Neural progenitor cell (in vitro differentiated cells): ENCODE measurements at regions not wholly inside any gene's neighbourhood (a gene's known extent, or its start where the extent isn't known, plus 50 kb on each side); places are given as distances from the start of the nearest gene placed in this dataset.

Experiments
- DNase-seq: peaks from one replicate; pipeline ENCODE4 v3.0.0-alpha.2; 2016; ENCODE audit warnings: low spot score
- H2AFZ ChIP-seq: fragments of 200-600 bp; sonication (generic); replicated peaks from 2 replicates; pipeline ENCODE4 v1.6.1; 2016; ENCODE audit warnings: antibody characterized with exemption
- H3F3A ChIP-seq: fragments of 200-600 bp; sonication (generic); 2 replicates; pipeline ENCODE4 v1.6.1; 2016; ENCODE audit warnings: antibody characterized with exemption, low read depth
- H3K27ac ChIP-seq: fragments of 200-600 bp; sonication (generic); 2 replicates; pipeline ENCODE4 v1.5.1; 2016; ENCODE audit warnings: mild to moderate bottlenecking
- H3K27me3 ChIP-seq: fragments of 200-600 bp; sonication (generic); 2 replicates; pipeline ENCODE4 v1.6.1; 2016; ENCODE audit warnings: mild to moderate bottlenecking, moderate library complexity
- H3K36me3 ChIP-seq: fragments of 200-600 bp; sonication (generic); 2 replicates; pipeline ENCODE4 v1.5.1; 2016
- H3K4me1 ChIP-seq: fragments of 200-600 bp; sonication (generic); 2 replicates; pipeline ENCODE4 v1.6.1; 2016; ENCODE audit warnings: mixed run types
- H3K4me2 ChIP-seq: fragments of 200-600 bp; sonication (generic); 2 replicates; pipeline ENCODE4 v1.6.1; 2016
- H3K4me3 ChIP-seq: fragments of 200-600 bp; sonication (generic); 2 replicates; pipeline ENCODE4 v1.5.1; 2016
- H3K79me2 ChIP-seq: fragments of 200-600 bp; sonication (generic); 2 replicates; pipeline ENCODE4 v1.6.1; 2016; ENCODE audit warnings: low read depth
- H3K9ac ChIP-seq: fragments of 200-600 bp; sonication (generic); 2 replicates; pipeline ENCODE4 v1.6.1; 2016
- H3K9me3 ChIP-seq: fragments of 200-600 bp; sonication (generic); 2 replicates; pipeline ENCODE4 v1.5.1; 2016; ENCODE audit warnings: low read depth
- H4K20me1 ChIP-seq: fragments of 200-600 bp; sonication (generic); 2 replicates; pipeline ENCODE4 v1.6.1; 2016; ENCODE audit warnings: low read depth
- H3K27ac Mint-ChIP-seq: 3 replicates; pipeline ENCODE4 v1.8.0; 2021; ENCODE audit warnings: mixed read lengths
- H3K27me3 Mint-ChIP-seq: 2 replicates; pipeline ENCODE4 v1.8.0; 2022; ENCODE audit warnings: low read depth, mild to moderate bottlenecking, inconsistent platforms, moderate library complexity, mixed read lengths; ENCODE audit not compliant: insufficient read depth
- H3K36me3 Mint-ChIP-seq: 3 replicates; pipeline ENCODE4 v1.8.0; 2021; ENCODE audit warnings: mixed read lengths
- H3K4me1 Mint-ChIP-seq: 3 replicates; pipeline ENCODE4 v1.8.0; 2021; ENCODE audit warnings: mixed read lengths
- H3K4me3 Mint-ChIP-seq: 3 replicates; pipeline ENCODE4 v1.8.0; 2021; ENCODE audit warnings: mild to moderate bottlenecking, moderate library complexity, mixed read lengths
- H3K9me3 Mint-ChIP-seq: 3 replicates; pipeline ENCODE4 v1.8.0; 2020; ENCODE audit warnings: mixed read lengths
- EZH2 ChIP-seq: fragments of 200-600 bp; sonication (generic); IDR thresholded peaks from 2 replicates; pipeline ENCODE4 v1.6.1; 2017; ENCODE audit warnings: antibody characterized with exemption, mild to moderate bottlenecking, moderate library complexity
- EZH2phosphoT487 ChIP-seq: fragments of 200-600 bp; sonication (generic); IDR thresholded peaks from 2 replicates; pipeline ENCODE4 v1.6.1; 2017; ENCODE audit warnings: antibody characterized with exemption
- TF ChIP-seq, protein P1 (sequence below): fragments of 200-600 bp; sonication (generic); IDR thresholded peaks from 2 replicates; pipeline ENCODE4 v1.5.1; 2017; ENCODE audit warnings: antibody characterized with exemption, mild to moderate bottlenecking

DNA sequence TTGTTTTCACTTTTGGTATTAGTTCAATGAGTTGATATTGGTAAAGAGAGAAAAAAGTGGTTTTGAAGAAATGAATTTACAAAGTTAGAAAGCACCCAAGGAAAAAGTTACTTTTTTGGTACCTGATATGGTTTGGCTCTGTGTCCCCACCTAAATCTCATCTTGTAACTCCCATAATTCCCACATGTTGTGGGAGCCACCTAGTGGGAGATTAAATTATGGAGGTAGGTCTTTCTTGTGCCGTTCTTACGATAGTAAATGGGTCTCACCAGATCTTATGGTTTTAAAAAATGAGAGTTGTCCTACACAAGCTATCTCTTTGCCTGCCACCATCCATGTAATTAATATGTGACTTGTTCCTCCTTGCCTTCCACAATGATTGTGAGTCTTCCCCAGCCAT is 965.6 kb upstream of the NRXN1 start:
- Mint-ChIP-seq H3K27me3 (peaks cover 2% of the 10 kb centered on the region), H3K4me3 (no peak overlapping the region), H3K4me1 (no peaks in the 10 kb centered on the region), H3K36me3 (no peaks in the 10 kb centered on the region), H3K9me3 (no peaks in the 10 kb centered on the region), H3K27ac (no peak overlapping the region)
- H3K9ac ChIP-seq, result no peak overlapping the region
- no peak overlapping the region for H3K27ac ChIP-seq
- TF ChIP-seq, protein P1, sequence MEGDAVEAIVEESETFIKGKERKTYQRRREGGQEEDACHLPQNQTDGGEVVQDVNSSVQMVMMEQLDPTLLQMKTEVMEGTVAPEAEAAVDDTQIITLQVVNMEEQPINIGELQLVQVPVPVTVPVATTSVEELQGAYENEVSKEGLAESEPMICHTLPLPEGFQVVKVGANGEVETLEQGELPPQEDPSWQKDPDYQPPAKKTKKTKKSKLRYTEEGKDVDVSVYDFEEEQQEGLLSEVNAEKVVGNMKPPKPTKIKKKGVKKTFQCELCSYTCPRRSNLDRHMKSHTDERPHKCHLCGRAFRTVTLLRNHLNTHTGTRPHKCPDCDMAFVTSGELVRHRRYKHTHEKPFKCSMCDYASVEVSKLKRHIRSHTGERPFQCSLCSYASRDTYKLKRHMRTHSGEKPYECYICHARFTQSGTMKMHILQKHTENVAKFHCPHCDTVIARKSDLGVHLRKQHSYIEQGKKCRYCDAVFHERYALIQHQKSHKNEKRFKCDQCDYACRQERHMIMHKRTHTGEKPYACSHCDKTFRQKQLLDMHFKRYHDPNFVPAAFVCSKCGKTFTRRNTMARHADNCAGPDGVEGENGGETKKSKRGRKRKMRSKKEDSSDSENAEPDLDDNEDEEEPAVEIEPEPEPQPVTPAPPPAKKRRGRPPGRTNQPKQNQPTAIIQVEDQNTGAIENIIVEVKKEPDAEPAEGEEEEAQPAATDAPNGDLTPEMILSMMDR, result no peak
- TF ChIP-seq EZH2 (no peak), EZH2phosphoT487 (no peak)
- H3K4me3 ChIP-seq, result no peak overlapping the region
- H2AFZ ChIP-seq, result no peak overlapping the region
- H3F3A ChIP-seq, result no peaks in the 10 kb centered on the region
- H3K4me2 ChIP-seq, result no peak overlapping the region
- no peaks in the 10 kb centered on the region for H3K79me2 ChIP-seq
- no peaks in the 10 kb centered on the region for H3K27me3 ChIP-seq
- no peaks in the 10 kb centered on the region for H3K36me3 ChIP-seq
- no peak for DNase-seq
- no peaks in the 10 kb centered on the region for H4K20me1 ChIP-seq
- H3K4me1 ChIP-seq, result no peaks in the 10 kb centered on the region
- H3K9me3 ChIP-seq, result no peaks in the 10 kb centered on the region

GRCh38 chr2:51995293-51995692 is 963.4 kb upstream of the NRXN1 start:
- Histone ChIP-seq H3K4me2 (no peak overlapping the region), H3K27ac (no peak overlapping the region), H3K4me1 (no peaks in the 10 kb centered on the region), H3K79me2 (no peaks in the 10 kb centered on the region), H3K36me3 (no peaks in the 10 kb centered on the region), H4K20me1 (no peaks in the 10 kb centered on the region), H3K9me3 (no peaks in the 10 kb centered on the region), H2AFZ (no peak overlapping the region), H3K9ac (no peak overlapping the region), H3K4me3 (no peak overlapping the region), H3F3A (no peaks in the 10 kb centered on the region), H3K27me3 (no peaks in the 10 kb centered on the region)
- no peak for TF ChIP-seq EZH2
- no peak for TF ChIP-seq EZH2phosphoT487
- TF ChIP-seq, protein P1, result no peak
- no peaks in the 10 kb centered on the region for H3K9me3 Mint-ChIP-seq
- H3K27me3 Mint-ChIP-seq, result peaks cover 2% of the 10 kb centered on the region
- H3K4me3 Mint-ChIP-seq, result no peak overlapping the region
- no peaks in the 10 kb centered on the region for H3K36me3 Mint-ChIP-seq
- no peak for DNase-seq
- H3K4me1 Mint-ChIP-seq, result no peaks in the 10 kb centered on the region
- H3K27ac Mint-ChIP-seq, result no peak overlapping the region

DNA sequence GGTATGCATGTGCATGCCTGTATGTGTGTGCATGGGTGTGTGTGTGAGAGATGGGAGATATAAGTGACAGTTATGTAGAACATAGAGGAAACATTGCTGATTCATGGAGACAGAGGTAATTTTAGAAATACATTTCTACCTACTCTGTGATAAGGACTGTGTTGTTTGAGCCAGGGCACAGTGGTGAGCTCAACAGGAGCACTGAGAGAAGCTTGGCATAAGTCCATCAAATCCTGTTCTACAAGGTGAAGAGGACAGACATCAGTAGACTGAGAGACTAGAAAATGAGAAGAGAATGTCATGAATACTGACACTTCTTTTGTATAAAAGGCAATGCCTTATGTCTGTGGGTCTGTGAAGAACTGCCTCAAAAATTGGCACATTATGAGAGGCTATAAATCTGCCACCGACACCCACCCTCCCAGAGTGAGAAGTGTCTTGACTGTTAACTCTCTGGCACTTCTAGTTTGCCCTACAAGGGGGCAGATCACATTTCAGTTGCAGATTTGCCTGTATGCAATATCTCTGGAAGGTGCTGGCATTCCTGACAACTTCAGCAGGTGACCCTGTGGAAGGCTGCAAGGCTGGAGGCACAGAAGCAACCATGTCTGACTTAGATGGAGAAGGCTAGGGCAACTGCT is 962.3 kb upstream of the NRXN1 start:
- Mint-ChIP-seq H3K4me3 (no peak overlapping the region), H3K27me3 (peaks cover 2% of the 10 kb centered on the region), H3K4me1 (no peaks in the 10 kb centered on the region), H3K9me3 (no peaks in the 10 kb centered on the region), H3K36me3 (no peaks in the 10 kb centered on the region), H3K27ac (no peak overlapping the region)
- no peaks in the 10 kb centered on the region for H3F3A ChIP-seq
- H3K27me3 ChIP-seq, result no peaks in the 10 kb centered on the region
- no peak for DNase-seq
- H3K9me3 ChIP-seq, result no peaks in the 10 kb centered on the region
- TF ChIP-seq EZH2, result no peak
- TF ChIP-seq, protein P1, result no peak
- H3K27ac ChIP-seq, result no peak overlapping the region
- no peaks in the 10 kb centered on the region for H3K79me2 ChIP-seq
- H3K36me3 ChIP-seq, result no peaks in the 10 kb centered on the region
- no peaks in the 10 kb centered on the region for H3K4me1 ChIP-seq
- no peak overlapping the region for H3K4me3 ChIP-seq
- no peak overlapping the region for H3K4me2 ChIP-seq
- H3K9ac ChIP-seq, result no peak overlapping the region
- H4K20me1 ChIP-seq, result no peaks in the 10 kb centered on the region
- H2AFZ ChIP-seq, result no peak overlapping the region
